WTC11 (cell line): ENCODE measurements at regions not wholly inside any gene's neighbourhood (a gene's known extent, or its start where the extent isn't known, plus 50 kb on each side); places are given as distances from the start of the nearest gene placed in this dataset.

Experiments
- ATAC-seq: fragments of 200-7000 bp; cut with Tn5 transposase; 2 replicates; pipeline ENCODE4 v1.10.0; 2021; ENCODE audit warnings: mild to moderate bottlenecking, moderate library complexity
- CTCF ChIA-PET: fragments of 300-600 bp; sonication (Branson Sonifier 250); formaldehyde crosslinking; loops from one replicate; lab custom pipeline; 2021; ENCODE audit warnings: antibody characterized with exemption; lab: Charles Lee
- POLR2A ChIA-PET: fragments of 350-600 bp; sonication (Branson Sonifier 250); formaldehyde crosslinking; loops from one replicate; lab custom pipeline; 2021; ENCODE audit warnings: antibody characterized with exemption; lab: Charles Lee
- DNase-seq: peaks from one replicate; pipeline ENCODE4 v3.0.0; 2021; ENCODE audit warnings: low spot score
- H3K27ac Mint-ChIP-seq: 2 replicates; pipeline ENCODE4 v1.8.0; 2021; ENCODE audit warnings: mixed read lengths
- H3K27me3 Mint-ChIP-seq: 2 replicates; pipeline ENCODE4 v1.8.0; 2021; ENCODE audit warnings: low read depth, mild to moderate bottlenecking, moderate library complexity, mixed read lengths
- H3K36me3 Mint-ChIP-seq: 2 replicates; pipeline ENCODE4 v1.8.0; 2021; ENCODE audit warnings: mixed read lengths
- H3K4me1 Mint-ChIP-seq: 2 replicates; pipeline ENCODE4 v1.8.0; 2022; ENCODE audit warnings: mixed read lengths
- H3K4me3 Mint-ChIP-seq: 2 replicates; pipeline ENCODE4 v1.8.0; 2021; ENCODE audit warnings: mild to moderate bottlenecking, moderate library complexity, mixed read lengths
- H3K9me3 Mint-ChIP-seq: 2 replicates; pipeline ENCODE4 v1.8.0; 2021; ENCODE audit warnings: mixed read lengths
- AR ChIP-seq: fragments of 250-450 bp; sonication (Bioruptor Pico); IDR thresholded peaks from 2 replicates; pipeline ENCODE4 v1.9.0; 2021; ENCODE audit warnings: mild to moderate bottlenecking
- CREM ChIP-seq: sonication (generic); formaldehyde crosslinking; IDR thresholded peaks from 2 replicates; pipeline ENCODE4 v1.8.1; 2022; ENCODE audit warnings: mild to moderate bottlenecking, missing genetic modification reagents, moderate library complexity
- E2F5 ChIP-seq: sonication (generic); formaldehyde crosslinking; IDR thresholded peaks from 2 replicates; pipeline ENCODE4 v1.8.1; 2022; ENCODE audit warnings: mild to moderate bottlenecking, moderate library complexity, missing genetic modification reagents
- ELF4 ChIP-seq: sonication (generic); formaldehyde crosslinking; IDR thresholded peaks from 2 replicates; pipeline ENCODE4 v1.8.1; 2022; ENCODE audit warnings: low read depth, mild to moderate bottlenecking, moderate library complexity, missing genetic modification reagents
- EMX1 ChIP-seq: fragments of 250-450 bp; sonication (Bioruptor Pico); IDR thresholded peaks from 2 replicates; pipeline ENCODE4 v1.8.0; 2021; ENCODE audit warnings: mild to moderate bottlenecking
- ETV6 ChIP-seq: sonication (generic); formaldehyde crosslinking; IDR thresholded peaks from 2 replicates; pipeline ENCODE4 v1.8.1; 2022; ENCODE audit warnings: mild to moderate bottlenecking, missing genetic modification reagents
- FOXJ3 ChIP-seq: sonication (generic); formaldehyde crosslinking; IDR thresholded peaks from 2 replicates; pipeline ENCODE4 v1.9.0; 2021; ENCODE audit warnings: missing genetic modification reagents, mild to moderate bottlenecking, borderline replicate concordance
- GABPB1 ChIP-seq: sonication (generic); formaldehyde crosslinking; IDR thresholded peaks from 2 replicates; pipeline ENCODE4 v1.8.1; 2023; ENCODE audit warnings: mild to moderate bottlenecking, missing genetic modification reagents
- GRHL2 ChIP-seq: fragments of 250-450 bp; sonication (Bioruptor Pico); IDR thresholded peaks from 2 replicates; pipeline ENCODE4 v1.8.0; 2022; ENCODE audit warnings: mild to moderate bottlenecking, moderate library complexity; ENCODE audit not compliant: insufficient replicate concordance, severe bottlenecking
- HMGA2 ChIP-seq: fragments of 250-450 bp; sonication (Bioruptor Pico); IDR thresholded peaks from 2 replicates; pipeline ENCODE4 v1.4.0; 2021; ENCODE audit warnings: mild to moderate bottlenecking, moderate library complexity
- OVOL2 ChIP-seq: fragments of 250-450 bp; sonication (Bioruptor Pico); IDR thresholded peaks from 2 replicates; pipeline ENCODE4 v1.9.0; 2021; ENCODE audit warnings: mild to moderate bottlenecking, borderline replicate concordance
- RELA ChIP-seq: sonication (generic); formaldehyde crosslinking; IDR thresholded peaks from 2 replicates; pipeline ENCODE4 v1.8.1; 2022; ENCODE audit warnings: missing genetic modification reagents, mild to moderate bottlenecking, borderline replicate concordance
- SOX15 ChIP-seq: fragments of 250-450 bp; sonication (Bioruptor Pico); IDR thresholded peaks from 2 replicates; pipeline ENCODE4 v1.9.0; 2021; ENCODE audit warnings: mild to moderate bottlenecking
- SP1 ChIP-seq: sonication (generic); formaldehyde crosslinking; conservative IDR thresholded peaks from 2 replicates; pipeline ENCODE4 v1.8.1; 2022; ENCODE audit warnings: missing genetic modification reagents
- USF2 ChIP-seq: sonication (generic); formaldehyde crosslinking; IDR thresholded peaks from 2 replicates; pipeline ENCODE4 v1.8.1; 2023; ENCODE audit warnings: mild to moderate bottlenecking, missing genetic modification reagents, moderate library complexity
- ZNF121 ChIP-seq: sonication (generic); formaldehyde crosslinking; IDR thresholded peaks from 2 replicates; pipeline ENCODE4 v1.8.0; 2023; ENCODE audit warnings: missing genetic modification reagents
- ZNF138 ChIP-seq: sonication (generic); formaldehyde crosslinking; conservative IDR thresholded peaks from 2 replicates; pipeline ENCODE4 v1.8.1; 2022; ENCODE audit warnings: mild to moderate bottlenecking, moderate library complexity, missing genetic modification reagents
- ZNF219 ChIP-seq: sonication (generic); formaldehyde crosslinking; IDR thresholded peaks from 2 replicates; pipeline ENCODE4 v1.8.0; 2023; ENCODE audit warnings: missing genetic modification reagents, mild to moderate bottlenecking, borderline replicate concordance
- ZNF232 ChIP-seq: sonication (generic); formaldehyde crosslinking; IDR thresholded peaks from 2 replicates; pipeline ENCODE4 v1.8.0; 2022; ENCODE audit warnings: mild to moderate bottlenecking, missing genetic modification reagents
- ZNF416 ChIP-seq: fragments of 250-450 bp; sonication (Bioruptor Pico); IDR thresholded peaks from 2 replicates; pipeline ENCODE4 v1.9.0; 2021; ENCODE audit warnings: mild to moderate bottlenecking, inconsistent platforms
- ZNF423 ChIP-seq: fragments of 250-450 bp; sonication (Bioruptor Pico); IDR thresholded peaks from 2 replicates; pipeline ENCODE4 v2.1.2; 2022; ENCODE audit warnings: mild to moderate bottlenecking, moderate library complexity
- ZNF671 ChIP-seq: fragments of 250-450 bp; sonication (Bioruptor Pico); IDR thresholded peaks from 2 replicates; pipeline ENCODE4 v1.8.0; 2021; ENCODE audit warnings: mild to moderate bottlenecking
- TF ChIP-seq, protein P1 (sequence below): sonication (generic); formaldehyde crosslinking; IDR thresholded peaks from 2 replicates; pipeline ENCODE4 v1.8.0; 2022; ENCODE audit warnings: mild to moderate bottlenecking, missing genetic modification reagents
- TF ChIP-seq, protein P2 (sequence below): fragments of 250-450 bp; sonication (Bioruptor Pico); conservative IDR thresholded peaks from 2 replicates; pipeline ENCODE4 v1.9.0; 2021; ENCODE audit warnings: mild to moderate bottlenecking
- TF ChIP-seq, protein P3 (sequence below): sonication (generic); formaldehyde crosslinking; IDR thresholded peaks from 2 replicates; pipeline ENCODE4 v1.8.1; 2023; ENCODE audit warnings: mild to moderate bottlenecking, missing genetic modification reagents, borderline replicate concordance

GRCh38 chr22:47588578-47588960 lies 826.1 kb downstream of the TBC1D22A start (continued):
- no peak for TF ChIP-seq OVOL2 (CRISPR knock-in tag)
- TF ChIP-seq EMX1 (CRISPR knock-in tag): no peak
- no peak for TF ChIP-seq ZNF423

- no peak for ATAC-seq
- CTCF ChIA-PET: no interaction called here
- TF ChIP-seq GRHL2 (no peak), USF2 (CRISPR knock-in tag) (no peak), RELA (no peak), SOX15 (CRISPR knock-in tag) (no peak), ZNF416 (CRISPR knock-in tag) (no peak), AR (CRISPR knock-in tag) (no peak), FOXJ3 (CRISPR knock-in tag) (no peak), ZNF121 (no peak), ETV6 (CRISPR knock-in tag) (no peak), ZNF671 (no peak), CREM (CRISPR knock-in tag) (no peak), E2F5 (CRISPR knock-in tag) (no peak)
- TF ChIP-seq, protein P1, sequence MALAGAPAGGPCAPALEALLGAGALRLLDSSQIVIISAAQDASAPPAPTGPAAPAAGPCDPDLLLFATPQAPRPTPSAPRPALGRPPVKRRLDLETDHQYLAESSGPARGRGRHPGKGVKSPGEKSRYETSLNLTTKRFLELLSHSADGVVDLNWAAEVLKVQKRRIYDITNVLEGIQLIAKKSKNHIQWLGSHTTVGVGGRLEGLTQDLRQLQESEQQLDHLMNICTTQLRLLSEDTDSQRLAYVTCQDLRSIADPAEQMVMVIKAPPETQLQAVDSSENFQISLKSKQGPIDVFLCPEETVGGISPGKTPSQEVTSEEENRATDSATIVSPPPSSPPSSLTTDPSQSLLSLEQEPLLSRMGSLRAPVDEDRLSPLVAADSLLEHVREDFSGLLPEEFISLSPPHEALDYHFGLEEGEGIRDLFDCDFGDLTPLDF (CRISPR knock-in tag): no peak
- TF ChIP-seq, protein P2, sequence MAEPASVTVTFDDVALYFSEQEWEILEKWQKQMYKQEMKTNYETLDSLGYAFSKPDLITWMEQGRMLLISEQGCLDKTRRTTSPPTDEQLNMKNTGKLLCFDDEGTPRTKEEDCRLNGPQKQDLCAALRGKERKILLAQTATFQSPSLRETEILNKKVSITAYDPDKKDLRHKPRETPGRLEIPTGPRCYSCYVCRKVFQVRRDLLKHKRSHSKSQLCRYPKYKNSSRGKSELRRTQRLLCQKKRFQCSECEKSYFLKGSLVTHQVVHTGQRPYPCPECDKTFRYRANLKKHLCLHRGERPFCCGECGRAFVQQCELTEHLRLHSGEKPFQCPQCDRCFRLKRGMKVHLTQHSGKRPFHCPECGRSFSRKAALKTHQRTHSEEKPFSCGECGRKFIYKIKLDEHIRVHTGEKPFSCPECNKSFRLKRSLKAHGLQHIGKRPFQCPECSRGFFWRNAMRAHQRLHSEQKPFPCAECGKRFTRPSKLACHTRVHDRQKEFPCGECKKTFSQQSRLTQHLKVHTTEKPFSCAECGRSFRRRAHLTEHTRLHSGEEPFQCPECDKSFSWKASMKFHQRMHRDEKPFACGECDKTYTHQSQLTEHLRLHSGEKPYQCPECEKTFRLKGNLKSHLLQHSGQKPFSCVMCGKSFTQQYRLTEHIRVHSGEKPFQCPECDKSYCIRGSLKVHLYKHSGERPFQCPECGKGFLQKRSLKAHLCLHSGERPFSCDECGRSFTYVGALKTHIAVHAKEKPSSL (CRISPR knock-in tag): no peak
- TF ChIP-seq, all 79 proteins: peak for 0
- peaks cover 66% of the 10 kb centered on the region for H3K9me3 Mint-ChIP-seq
- peaks cover 48% of the 10 kb centered on the region for H3K36me3 Mint-ChIP-seq
- no peak for DNase-seq
- H3K4me1 Mint-ChIP-seq: no peaks in the 10 kb centered on the region
- no peak overlapping the region for H3K27ac Mint-ChIP-seq
- no peak overlapping the region for H3K4me3 Mint-ChIP-seq
- POLR2A ChIA-PET: no interaction called here
- peaks cover 12% of the 10 kb centered on the region for H3K27me3 Mint-ChIP-seq
Observed at GRCh38 chr22:47587861-47588577, 825.6 kb downstream of the TBC1D22A start.

DNA sequence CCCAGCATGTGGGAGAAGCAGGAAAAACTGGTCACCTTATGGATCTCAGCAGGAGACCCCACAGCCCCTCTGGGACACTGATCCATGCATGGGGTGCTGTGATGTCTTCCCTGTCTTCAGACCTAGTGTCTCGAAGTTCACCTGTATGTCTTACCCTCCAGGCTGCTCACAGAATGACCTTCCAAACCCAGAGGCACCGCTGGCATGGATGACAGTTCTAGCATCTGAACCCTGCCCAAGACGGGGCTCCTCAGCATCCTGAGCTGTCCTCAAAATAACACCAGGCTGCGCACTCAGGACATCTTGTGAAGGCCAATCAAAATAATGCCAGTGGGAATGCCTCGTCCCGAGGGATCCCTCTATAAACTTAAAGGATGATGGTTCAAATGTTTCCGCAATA lies 824.9 kb downstream of the TBC1D22A start:
- CTCF ChIA-PET: no interaction called here
- H3K4me3 Mint-ChIP-seq: no peak overlapping the region
- POLR2A ChIA-PET: no interaction called here
- H3K36me3 Mint-ChIP-seq: peaks cover 49% of the 10 kb centered on the region
- ATAC-seq (no peak), DNase-seq (no peak)
- peaks cover 64% of the 10 kb centered on the region for H3K9me3 Mint-ChIP-seq
- H3K4me1 Mint-ChIP-seq: no peaks in the 10 kb centered on the region
- H3K27me3 Mint-ChIP-seq: peaks cover 12% of the 10 kb centered on the region
- no peak overlapping the region for H3K27ac Mint-ChIP-seq
- TF ChIP-seq HMGA2 (no peak), ZNF219 (CRISPR knock-in tag) (no peak), ELF4 (no peak), ZNF138 (no peak), ZNF232 (CRISPR knock-in tag) (no peak), SP1 (CRISPR knock-in tag) (no peak), GABPB1 (CRISPR knock-in tag) (no peak)
- TF ChIP-seq, protein P3, sequence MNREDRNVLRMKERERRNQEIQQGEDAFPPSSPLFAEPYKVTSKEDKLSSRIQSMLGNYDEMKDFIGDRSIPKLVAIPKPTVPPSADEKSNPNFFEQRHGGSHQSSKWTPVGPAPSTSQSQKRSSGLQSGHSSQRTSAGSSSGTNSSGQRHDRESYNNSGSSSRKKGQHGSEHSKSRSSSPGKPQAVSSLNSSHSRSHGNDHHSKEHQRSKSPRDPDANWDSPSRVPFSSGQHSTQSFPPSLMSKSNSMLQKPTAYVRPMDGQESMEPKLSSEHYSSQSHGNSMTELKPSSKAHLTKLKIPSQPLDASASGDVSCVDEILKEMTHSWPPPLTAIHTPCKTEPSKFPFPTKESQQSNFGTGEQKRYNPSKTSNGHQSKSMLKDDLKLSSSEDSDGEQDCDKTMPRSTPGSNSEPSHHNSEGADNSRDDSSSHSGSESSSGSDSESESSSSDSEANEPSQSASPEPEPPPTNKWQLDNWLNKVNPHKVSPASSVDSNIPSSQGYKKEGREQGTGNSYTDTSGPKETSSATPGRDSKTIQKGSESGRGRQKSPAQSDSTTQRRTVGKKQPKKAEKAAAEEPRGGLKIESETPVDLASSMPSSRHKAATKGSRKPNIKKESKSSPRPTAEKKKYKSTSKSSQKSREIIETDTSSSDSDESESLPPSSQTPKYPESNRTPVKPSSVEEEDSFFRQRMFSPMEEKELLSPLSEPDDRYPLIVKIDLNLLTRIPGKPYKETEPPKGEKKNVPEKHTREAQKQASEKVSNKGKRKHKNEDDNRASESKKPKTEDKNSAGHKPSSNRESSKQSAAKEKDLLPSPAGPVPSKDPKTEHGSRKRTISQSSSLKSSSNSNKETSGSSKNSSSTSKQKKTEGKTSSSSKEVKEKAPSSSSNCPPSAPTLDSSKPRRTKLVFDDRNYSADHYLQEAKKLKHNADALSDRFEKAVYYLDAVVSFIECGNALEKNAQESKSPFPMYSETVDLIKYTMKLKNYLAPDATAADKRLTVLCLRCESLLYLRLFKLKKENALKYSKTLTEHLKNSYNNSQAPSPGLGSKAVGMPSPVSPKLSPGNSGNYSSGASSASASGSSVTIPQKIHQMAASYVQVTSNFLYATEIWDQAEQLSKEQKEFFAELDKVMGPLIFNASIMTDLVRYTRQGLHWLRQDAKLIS (CRISPR knock-in tag): no peak
